D341Med (cell line): ENCODE measurements at regions not wholly inside any gene's neighbourhood (a gene's known extent, or its start where the extent isn't known, plus 50 kb on each side); places are given as distances from the start of the nearest gene placed in this dataset.
"Not testable (repeated sequence)": the region's sequence is repeated elsewhere in the genome, so short reads cannot be mapped to it uniquely, and the experiment has no call there.

Source experiments
- DNase-seq: peaks from one replicate; pipeline ENCODE4 v3.0.0; 2012; ENCODE audit warnings: low spot score

DNA sequence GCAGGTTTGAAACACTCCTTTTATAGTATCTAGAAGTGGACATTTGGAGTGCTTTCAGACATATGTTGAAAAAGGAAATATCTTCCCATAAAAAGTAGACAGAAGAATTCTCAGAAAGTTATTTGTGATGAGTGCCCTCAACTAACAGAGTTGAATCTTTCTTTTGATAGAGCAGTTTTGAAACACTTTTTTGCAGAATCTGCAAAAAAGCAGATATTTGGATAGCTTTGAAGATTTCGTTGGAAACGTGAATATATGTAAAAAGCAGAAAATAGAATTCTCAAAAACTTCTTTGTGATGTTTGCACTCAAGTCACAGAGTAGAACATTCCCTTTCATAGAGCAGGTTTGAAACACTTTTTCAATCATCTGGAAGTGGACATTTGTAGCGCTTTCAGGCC is 676.4 kb upstream of the ZNF337 start:
- not testable (repeated sequence) for DNase-seq

DNA sequence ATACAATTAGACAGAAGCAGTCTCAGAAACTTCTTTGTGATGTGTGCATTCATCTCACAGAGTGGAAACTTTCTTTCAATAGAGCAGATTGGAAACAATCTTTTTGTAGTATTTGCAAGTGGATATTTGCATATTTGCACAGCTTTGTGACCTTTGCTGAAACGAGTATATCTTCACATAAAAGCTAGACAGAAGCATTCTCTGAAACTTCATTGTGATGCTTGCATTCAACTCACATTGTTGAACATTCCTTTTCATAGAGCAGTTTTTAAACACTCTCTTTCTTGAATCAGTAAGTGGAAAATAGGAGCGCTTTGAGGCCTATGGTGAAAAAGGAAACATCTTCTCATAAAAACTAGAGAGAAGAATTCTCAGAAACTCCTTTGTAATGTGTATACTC is 657.9 kb upstream of the ZNF337 start:
- no peak for DNase-seq

DNA sequence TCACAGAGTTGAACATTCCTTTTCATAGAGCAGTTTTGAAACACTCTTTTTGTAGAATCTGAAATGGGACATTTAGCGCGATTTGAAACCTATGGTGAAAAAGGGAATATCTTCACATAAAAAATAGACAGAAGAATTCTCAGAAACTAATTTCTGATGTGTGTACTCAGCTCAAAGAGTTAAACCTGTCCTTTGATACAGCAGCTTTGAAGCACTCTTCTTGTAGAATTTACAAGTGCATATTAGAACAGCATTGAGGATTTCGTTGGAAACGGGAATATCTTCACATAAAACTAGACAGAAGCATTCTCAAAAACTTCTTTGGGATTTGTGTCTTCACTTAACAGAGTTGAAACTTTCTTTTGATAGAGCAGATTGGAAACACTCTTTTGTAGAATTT is 650.7 kb upstream of the ZNF337 start:
- DNase-seq, result no peak

DNA sequence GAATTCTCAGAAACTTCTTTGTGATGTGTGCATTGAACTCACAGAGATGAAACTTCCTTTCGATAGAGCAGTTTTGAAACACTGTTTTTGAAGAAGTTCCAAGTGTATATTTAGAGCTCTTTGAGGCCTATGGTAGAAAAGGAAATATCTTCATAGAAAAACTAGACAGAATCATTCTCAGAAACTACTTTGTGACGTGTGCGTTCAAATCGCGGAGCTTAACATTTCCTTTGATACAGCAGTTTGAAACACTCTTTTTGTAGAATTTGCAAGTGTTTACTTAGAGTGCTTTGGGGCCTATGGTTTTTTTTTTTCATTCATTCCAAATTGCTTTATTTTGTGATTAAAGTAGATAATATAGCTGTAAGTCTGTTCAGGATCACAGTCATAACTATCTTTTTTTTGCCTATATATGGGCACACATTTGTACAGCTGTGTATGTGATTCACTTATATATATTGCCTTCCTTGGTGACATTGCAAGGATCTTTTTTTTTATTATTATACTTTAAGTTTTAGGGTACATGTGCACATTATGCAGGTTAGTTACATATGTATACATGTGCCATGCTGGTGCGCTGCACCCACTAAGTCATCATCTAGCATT is 643.9 kb upstream of the ZNF337 start:
- DNase-seq, result not testable (repeated sequence)

DNA sequence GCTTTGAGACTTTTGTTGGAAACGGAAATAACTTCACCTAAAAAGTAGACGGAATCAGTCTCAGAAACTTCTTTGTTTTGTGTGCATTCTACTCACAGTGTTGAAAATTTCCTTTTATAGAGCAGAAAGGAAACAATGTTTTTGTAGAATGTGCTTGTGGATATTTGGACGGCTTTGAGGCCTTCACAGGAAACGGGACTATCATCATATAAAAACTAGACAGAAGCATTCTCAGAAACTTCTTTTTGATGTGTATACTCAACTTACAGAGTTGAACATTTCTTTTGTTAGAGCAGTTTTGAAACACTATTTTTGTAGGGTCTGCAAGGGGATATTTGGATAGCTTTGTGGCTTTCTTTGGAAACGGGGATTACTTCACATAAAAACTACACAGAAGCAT is 627.5 kb upstream of the ZNF337 start:
- no peak for DNase-seq

DNA sequence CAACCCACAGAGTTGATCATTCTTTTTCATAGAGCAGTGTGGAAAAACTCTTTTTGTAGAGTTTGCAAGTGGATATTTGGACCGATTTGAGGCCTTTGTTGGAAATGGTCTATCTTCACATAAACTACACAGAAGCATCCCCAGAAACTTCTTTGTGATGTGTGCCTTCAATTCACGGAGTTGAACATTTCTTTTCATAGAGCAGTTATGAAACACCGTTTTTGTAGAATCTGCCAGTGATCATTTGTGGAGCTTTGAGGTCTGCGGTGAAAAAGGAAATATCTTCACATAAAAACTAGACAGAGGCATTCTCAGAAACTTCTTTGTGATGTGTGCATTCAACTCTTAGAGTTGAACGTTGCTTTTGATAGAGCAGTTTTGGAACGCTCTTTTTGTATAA is 618.4 kb upstream of the ZNF337 start:
- no peak for DNase-seq

DNA sequence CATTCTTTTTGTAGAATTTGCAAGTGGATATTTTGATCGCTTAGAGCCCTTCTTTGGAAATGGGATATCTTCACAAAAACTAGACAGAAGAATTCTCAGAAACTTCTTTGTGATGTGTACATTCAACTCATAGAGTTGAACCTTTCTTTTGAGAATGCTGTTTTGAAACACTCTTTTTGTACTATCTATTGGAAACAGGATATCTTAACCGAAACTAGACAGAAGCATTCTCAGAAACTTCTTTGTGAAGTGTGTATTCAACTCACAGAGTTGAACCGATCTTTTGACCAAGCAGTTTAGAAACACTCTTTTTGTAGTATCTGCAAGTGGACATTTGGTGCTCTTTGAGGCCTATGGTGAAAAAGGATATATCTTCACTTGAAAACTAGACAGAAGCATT is 613.1 kb upstream of the ZNF337 start:
- not testable (repeated sequence) for DNase-seq

DNA sequence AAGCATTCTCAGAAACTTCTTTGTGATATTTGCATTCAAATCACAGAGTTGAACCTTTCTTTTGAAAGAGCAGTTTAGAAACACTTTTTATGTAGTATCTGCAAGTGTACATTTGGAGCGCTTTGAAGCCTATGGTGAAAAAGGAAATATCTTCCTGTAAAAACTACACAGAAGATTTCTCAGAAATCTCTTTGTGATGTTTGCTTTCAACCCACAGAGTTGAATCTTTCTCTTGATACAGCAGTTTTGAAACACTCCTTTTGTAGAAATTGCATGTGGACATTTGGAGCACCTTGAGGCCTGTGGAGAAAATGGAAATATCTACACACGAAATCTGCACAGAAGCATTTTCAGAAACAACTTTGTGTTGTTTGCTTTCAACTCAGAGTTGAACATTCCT is 612.3 kb upstream of the ZNF337 start:
- DNase-seq, result no peak

DNA sequence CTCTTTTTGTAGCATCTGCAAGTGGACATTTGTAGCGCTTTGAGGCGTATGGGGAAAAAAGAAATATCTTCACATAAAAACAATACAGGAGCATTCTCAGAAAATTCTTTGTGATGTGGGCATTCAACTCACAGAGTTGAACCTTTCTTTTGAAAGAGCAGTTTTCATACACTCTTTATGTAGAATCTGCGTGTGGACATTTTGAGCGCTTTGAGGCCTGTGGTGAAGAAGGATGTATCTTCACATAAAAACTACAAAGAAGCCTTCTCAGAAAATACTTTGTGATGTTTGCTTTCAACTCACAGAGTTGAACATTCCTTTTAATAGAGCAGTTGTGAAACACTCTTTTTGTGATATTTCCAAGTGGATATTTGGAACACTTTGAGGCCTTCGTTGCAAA is 598.4 kb upstream of the ZNF337 start:
- DNase-seq, result no peak

DNA sequence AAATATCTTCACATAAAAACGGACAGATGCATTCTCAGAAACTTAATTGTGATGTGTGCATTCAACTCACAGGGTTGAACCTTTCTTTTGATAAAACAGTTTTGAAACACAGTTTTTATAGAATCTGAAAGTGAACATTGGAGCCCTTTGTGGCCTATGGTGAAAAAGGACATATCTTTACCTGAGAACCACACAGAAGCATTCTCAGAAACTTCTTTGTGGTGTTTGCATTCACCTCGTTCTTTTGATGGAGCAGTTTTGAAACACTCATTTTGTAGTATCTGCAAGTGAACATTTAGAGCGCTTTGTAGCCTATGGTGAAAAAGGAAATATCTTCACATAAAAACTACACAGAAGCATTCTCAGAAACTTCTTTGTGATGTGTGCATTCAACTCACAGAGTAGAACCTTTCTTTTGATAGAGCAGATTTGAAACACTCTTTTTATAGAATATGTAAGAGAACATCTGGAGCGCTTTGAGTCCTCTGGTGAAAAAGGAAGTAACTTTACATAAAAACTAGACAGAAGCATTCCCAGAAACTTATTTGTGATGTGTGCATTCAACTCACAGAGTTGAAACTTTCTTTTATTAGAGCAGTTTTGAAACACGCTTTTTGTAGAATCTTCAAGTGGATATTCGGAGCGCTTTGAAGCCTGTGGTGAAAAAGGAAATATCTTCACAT is 591.9 kb upstream of the ZNF337 start:
- not testable (repeated sequence) for DNase-seq

DNA sequence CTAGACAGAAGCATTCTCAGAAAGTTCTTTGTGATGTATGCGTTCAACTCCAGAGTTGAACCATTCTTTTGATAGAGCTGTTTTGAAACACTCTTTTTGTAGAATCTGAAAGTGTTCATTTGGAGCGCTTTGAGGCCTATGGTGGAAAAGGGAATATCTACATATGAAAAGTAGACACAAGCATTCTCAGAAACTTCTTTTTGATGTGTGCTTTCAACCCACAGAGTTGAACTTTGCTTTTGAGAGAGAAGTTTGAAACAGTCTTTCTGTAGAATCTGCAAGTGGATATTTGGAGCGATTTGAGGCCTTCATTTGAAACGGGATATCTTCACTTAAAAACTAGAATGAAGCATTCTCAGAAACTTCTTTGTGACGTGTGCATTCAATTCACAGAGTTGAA is 582.6 kb upstream of the ZNF337 start:
- no peak for DNase-seq

DNA sequence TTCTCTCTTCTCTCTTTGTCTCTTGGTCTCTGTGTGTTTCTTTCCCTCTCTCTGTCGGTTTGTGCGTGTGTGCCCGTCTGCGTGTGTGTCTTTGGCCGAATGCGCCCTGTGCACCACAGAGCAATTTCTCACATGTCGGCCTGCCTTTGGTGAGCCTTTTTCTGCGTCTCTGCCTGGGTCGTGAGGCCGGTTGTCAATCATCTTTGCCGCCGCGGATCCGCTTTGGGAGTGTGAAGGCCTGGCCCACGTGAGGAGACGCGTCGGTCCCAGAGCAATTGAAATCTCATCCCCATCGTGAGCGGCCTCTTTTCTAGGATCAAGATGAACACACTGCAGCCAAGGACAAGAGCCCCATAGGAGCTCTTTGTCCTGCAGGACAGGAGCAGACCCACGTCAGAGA is 580.7 kb upstream of the ZNF337 start:
- no peak for DNase-seq

DNA sequence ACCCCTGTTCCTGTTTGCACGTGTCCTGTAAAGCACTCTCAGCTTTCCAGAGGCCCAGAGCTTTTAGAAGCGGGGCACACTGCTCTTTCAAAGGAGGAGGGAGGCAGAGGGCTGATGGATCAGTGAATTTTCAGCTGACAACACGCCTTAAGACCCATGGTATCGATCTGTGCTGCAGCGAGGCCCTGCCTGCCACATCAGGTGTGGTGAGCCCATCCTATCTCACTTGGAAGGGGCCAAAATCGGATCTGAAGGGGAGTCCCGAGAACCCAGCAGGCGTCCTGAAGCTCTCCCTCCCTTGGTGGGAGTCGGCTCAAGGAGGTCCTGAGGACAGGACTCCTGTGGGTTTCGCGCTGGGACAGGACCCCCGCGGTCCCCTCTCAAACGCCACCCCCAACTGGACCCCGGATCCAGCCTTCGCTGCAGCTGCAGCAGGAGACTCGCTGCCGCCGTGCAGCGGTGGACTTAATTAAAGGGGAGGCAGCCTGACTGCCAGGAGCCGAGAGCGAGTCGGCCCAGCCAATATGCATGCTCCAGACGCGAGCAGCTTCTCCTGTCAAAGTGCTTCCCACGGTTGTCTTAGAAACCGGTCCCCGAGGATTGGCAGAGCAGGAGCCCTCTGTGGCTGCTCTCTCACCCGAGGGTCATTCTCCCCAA is 580.0 kb upstream of the ZNF337 start:
- no peak for DNase-seq

DNA sequence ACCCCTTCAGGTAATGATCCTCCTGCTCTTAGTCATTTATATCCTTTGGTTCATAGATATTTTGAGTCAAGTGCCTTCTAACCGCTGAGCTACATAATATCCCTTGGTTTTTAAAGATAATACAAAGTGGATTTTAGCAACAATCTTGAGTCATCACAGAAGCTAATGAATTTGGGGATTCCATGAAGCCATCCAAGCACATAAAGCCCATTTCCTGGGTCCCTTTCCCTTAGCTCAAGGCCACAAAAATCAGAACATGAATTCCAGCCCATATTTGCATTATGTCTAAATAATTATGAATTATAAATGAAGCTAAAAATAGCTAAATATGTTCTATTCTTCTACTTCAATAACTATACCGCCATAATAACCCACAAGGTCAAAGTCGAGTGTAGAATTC is 572.1 kb upstream of the ZNF337 start:
- DNase-seq, result not testable (repeated sequence)

DNA sequence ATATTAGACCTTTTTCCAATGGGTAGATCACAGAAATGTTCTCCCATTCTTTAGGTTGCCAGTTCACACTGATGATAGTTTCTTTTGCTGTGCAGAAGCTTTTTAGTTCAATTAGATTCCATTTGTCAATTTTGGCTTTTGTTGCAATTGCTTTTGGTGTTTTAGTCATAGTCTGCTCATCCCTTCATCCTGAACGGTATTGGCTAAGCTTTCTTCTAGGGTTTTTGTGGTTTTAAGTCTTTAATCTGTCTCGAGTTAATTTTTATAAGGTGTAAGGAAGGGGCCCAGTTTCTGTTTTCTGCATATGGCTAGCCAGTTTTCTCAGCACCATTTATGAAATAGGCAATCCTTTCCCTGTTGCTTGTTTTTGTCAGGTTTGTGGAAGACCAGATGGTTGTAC is 564.3 kb upstream of the ZNF337 start:
- DNase-seq, result not testable (repeated sequence)

DNA sequence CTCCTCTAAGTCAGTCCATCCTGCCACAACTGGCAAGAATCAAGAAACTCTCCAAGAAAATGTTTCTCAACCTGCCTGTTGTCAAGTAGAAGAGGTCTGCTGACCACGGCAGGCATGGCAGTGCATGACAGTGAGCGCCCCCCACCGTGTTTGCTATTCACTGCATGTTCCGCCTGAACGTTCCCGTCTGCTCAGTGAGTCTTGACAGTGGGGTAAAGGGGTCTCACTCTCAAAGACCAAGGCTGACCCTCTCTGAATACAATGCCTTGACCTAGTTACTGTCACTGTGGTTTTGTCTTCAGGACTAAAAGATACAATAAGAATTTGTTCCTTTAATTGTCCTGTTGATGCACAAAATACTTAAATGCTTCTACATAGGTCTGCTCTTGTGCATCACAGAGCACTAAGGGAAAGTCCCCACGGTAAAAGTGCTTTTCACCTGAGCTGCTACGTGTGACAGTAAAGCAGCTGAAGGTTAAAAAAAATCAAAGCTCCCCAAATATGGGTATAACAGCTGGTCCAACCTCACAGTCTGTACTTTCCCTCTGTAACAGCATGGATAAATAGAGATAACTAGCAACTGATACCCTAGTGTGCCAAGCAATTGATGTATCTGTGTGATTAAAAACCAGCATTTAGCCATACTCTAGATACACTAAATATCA is 555.8 kb upstream of the ZNF337 start:
- DNase-seq, result not testable (repeated sequence)

DNA sequence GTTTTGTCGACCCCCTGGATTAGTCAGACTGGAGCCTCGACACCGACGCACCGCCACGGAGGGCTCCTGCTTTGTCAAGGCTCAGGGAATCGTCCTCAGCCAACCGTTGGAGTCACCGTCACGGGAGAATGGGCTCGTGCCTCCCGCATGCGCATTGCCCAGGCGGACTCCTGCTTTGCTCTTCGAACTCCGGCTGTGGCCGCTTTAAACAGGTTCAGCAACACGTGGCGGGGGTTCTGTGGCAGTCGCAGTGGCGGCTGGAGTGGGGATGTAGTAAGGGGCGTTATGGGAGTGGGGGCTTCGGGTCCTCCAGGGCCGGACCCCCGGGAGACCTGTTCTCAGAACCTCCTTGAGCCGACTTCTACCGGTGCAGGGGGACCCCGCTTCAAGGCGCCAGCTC is 554.7 kb upstream of the ZNF337 start:
- not testable (repeated sequence) for DNase-seq

DNA sequence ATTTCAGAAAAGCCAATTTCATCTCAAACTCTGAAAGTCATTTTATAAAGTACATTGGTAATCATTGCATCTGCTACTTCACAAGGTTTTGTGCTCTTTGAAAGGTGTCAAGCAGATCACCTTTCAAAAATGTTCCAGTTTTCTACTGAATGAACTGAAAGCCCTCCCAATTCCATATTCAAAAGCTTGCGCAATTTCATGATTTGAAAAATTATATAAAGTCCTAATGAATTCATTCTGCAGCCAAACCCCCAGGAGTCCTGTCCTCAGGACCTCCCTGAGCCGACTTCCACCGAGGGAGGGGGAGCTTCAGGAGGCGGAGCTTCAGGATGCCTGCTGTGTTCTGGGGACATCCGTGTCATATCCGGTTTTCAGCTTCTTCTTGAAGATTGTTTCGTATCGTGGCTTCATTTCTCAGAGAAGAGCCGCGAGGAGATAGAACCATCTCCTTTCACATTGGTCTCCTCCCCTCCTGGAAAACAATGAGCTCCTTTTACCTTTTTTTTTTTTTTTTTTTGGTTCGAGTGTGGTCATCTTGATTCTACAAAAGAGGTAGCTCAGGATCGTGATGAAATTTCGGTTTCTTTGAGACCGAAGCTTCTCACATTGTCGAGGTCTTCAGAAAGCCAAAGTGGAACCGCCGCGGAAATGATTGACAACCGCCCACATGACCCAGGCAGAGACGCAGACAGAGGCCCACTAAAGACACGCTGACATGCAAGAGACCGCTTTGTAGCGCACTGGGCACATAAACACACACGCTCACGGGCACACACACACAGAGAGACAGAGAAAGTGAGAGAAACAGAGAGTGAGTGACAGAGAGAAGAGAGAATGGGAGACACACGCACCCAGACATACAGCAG is 553.8 kb upstream of the ZNF337 start:
- DNase-seq, result not testable (repeated sequence)

DNA sequence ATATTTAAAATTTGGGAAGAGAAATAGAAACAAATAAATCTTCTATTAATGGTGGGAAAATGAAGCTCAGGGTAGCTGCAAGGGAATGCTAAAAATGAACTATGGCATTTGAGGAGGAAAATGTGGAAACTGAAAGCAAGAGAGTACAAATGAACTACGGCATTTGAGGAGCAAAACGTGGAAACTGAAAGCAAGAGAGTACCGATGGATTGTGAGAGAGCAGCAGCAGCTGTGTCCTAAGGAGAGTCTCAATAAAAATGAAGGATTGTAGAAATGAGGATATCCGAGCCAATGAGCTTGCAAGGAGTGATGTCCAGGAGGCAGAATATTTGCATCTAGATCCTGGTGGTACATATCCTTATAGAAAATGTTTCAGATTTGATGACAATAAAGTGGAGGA is 547.1 kb upstream of the ZNF337 start:
- no peak for DNase-seq

DNA sequence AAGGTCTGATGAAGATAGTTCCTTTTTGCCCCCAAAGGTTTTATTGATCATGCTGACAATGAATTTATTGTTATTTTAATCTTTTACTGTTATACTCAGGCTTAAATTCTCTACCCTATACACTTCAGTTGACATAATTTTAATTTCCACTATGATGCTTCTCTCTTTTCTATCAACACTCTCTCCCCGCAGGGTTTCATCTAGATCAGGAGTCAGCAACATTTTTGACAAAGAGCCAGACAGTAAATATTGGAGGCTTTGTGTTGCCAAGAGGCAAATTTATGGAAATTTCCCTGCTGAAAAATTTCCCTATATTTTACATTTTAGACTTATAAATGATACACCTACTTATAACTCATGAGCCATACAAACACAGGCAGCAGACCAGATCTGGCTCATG is 524.0 kb upstream of the ZNF337 start:
- DNase-seq, result not testable (repeated sequence)

DNA sequence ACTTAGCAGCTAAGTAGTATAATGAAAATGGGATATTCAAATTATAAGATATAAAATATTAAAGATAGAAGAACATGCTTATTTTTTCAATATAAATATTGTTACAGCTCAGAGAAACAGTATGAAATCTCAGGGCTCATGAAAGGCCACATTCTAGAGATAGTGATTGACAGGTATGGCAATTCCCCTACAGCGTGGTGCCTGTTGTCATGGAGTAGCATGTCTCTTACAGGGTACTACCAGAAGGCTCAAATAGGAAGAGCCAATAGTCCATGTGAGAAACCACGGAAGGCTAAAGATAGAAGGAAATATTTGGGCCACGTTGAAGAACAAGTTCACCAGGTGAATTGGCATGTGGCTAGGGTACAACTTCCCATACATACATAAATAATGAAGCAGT is 522.9 kb upstream of the ZNF337 start:
- DNase-seq, result not testable (repeated sequence)

DNA sequence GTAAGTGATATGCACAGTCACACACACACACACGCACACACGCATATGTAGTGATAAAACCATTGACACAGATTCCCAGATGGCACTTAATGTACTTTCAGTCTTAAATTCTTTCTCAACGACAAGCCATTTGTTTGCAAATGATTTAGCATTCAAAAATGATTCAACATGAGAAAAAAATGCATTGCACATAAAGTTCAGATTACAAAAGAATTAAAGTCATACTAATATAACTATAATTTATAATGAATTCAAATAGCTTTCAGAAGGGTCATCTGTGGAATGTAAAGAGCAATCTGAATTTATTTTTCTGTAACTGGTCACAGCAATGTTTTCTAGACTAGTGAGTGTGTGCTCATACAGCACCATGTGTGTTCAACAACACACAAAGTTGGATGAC is 521.6 kb upstream of the ZNF337 start:
- no peak for DNase-seq
